Upper lobe of right lung (tissue), 1 donor: ENCODE measurements at regions not wholly inside any gene's neighbourhood (a gene's known extent, or its start where the extent isn't known, plus 50 kb on each side); places are given as distances from the start of the nearest gene placed in this dataset.

Source experiments
- ATAC-seq: fragments of 200-7000 bp; cut with Tn5 transposase; one replicate; pipeline ENCODE4 v1.9.1; 2020; ENCODE audit warnings: mild to moderate bottlenecking, moderate library complexity
- DNase-seq: peaks from one replicate; pipeline ENCODE4 v3.0.0-alpha.2; 2020
- H3K27ac ChIP-seq: fragments of 200-600 bp; one replicate; pipeline ENCODE4 v1.8.0; 2022
- H3K27me3 ChIP-seq: fragments of 200-600 bp; one replicate; pipeline ENCODE4 v1.8.0; 2022; ENCODE audit warnings: mild to moderate bottlenecking
- H3K36me3 ChIP-seq: fragments of 200-600 bp; one replicate; pipeline ENCODE4 v1.8.0; 2022
- H3K4me1 ChIP-seq: fragments of 200-600 bp; one replicate; pipeline ENCODE4 v1.8.0; 2022
- H3K4me3 ChIP-seq: fragments of 200-600 bp; one replicate; pipeline ENCODE4 v1.8.0; 2022; ENCODE audit warnings: mild to moderate bottlenecking
- H3K9me3 ChIP-seq: fragments of 200-600 bp; one replicate; pipeline ENCODE4 v1.8.0; 2022
- intact Hi-C: fragments of 100-400 bp; cut with DNase I; formaldehyde crosslinking; loops from one replicate; pipeline ENCODE4 v1.11.0; 2022
- TF ChIP-seq, protein P1 (sequence below): fragments of 200-600 bp; IDR thresholded peaks from one replicate; pipeline ENCODE4 v1.8.0; 2022; ENCODE audit warnings: antibody characterized with exemption
- donor health status: DM: no; HTN: yes; CAD: no; lungs with severe emphysema.

DNA sequence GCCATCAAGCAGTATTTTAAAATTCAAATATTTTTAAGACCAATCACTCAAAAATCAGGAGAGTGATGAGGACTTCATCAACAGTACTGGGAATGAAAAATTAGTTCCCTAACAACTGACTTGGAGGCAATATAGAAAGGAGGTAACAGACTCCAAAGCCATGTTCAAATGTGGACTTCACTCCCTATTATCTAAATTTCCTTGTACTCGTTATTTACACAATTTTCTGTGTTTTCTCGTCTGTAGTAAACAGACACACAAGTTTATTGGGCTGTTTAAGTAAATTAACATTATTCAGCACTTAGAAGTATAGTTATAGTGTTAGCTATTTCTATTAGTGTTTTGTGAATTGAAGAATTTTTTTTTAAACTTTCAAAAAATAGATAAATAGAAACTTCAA, 159.5 kb upstream of the FTMT start:
- Histone ChIP-seq H3K36me3 (no peaks in the 10 kb centered on the region), H3K27ac (no peak overlapping the region), H3K4me3 (no peak overlapping the region), H3K27me3 (no peaks in the 10 kb centered on the region), H3K9me3 (no peaks in the 10 kb centered on the region), H3K4me1 (no peaks in the 10 kb centered on the region)
- TF ChIP-seq, protein P1, sequence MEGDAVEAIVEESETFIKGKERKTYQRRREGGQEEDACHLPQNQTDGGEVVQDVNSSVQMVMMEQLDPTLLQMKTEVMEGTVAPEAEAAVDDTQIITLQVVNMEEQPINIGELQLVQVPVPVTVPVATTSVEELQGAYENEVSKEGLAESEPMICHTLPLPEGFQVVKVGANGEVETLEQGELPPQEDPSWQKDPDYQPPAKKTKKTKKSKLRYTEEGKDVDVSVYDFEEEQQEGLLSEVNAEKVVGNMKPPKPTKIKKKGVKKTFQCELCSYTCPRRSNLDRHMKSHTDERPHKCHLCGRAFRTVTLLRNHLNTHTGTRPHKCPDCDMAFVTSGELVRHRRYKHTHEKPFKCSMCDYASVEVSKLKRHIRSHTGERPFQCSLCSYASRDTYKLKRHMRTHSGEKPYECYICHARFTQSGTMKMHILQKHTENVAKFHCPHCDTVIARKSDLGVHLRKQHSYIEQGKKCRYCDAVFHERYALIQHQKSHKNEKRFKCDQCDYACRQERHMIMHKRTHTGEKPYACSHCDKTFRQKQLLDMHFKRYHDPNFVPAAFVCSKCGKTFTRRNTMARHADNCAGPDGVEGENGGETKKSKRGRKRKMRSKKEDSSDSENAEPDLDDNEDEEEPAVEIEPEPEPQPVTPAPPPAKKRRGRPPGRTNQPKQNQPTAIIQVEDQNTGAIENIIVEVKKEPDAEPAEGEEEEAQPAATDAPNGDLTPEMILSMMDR = no peak
- no peak for ATAC-seq
- intact Hi-C loops = no loop called here
- DNase-seq = no peak

GRCh38 chr5:121693864-121694263, 157.8 kb upstream of the FTMT start:
- Histone ChIP-seq H3K27ac (no peak overlapping the region), H3K4me1 (no peaks in the 10 kb centered on the region), H3K27me3 (no peaks in the 10 kb centered on the region), H3K4me3 (no peak overlapping the region), H3K36me3 (no peaks in the 10 kb centered on the region), H3K9me3 (no peaks in the 10 kb centered on the region)
- no peak for ATAC-seq
- DNase-seq = no peak
- TF ChIP-seq, protein P1 = no peak
- intact Hi-C loops = no loop called here

DNA sequence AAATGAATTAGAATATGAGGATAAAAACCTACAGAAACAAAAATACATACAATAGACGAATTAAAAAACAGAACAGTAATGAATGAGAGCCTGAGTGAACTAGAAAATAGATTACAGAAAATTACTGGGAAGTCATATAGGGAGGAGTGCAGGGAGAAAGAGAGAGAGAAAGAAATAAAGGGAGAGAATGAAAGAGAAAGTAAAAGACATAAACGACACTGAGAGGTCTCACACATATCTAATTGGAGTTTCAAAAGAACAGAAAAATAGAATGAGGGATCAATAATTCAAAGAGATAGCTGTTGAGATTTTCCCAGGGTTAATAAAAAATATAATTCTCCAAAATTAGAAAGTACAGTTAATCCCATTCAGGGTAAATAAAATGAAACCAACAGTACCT, 156.4 kb upstream of the FTMT start:
- TF ChIP-seq, protein P1 = no peak
- no peak for DNase-seq
- Histone ChIP-seq H3K27me3 (no peaks in the 10 kb centered on the region), H3K4me3 (no peak overlapping the region), H3K27ac (no peak overlapping the region), H3K4me1 (no peaks in the 10 kb centered on the region), H3K36me3 (no peaks in the 10 kb centered on the region), H3K9me3 (no peaks in the 10 kb centered on the region)
- intact Hi-C loops = no loop called here
- no peak for ATAC-seq

- intact Hi-C loops = no loop called here
- no peak for ATAC-seq
- TF ChIP-seq, protein P1 = no peak
These were observed 153.0 kb upstream of the FTMT start for GRCh38 chr5:121698690-121699089.

GRCh38 chr5:121701731-121702130, 150.0 kb upstream of the FTMT start:
- Histone ChIP-seq H3K36me3 (no peaks in the 10 kb centered on the region), H3K4me1 (no peaks in the 10 kb centered on the region), H3K9me3 (no peaks in the 10 kb centered on the region), H3K27me3 (no peaks in the 10 kb centered on the region), H3K27ac (no peak overlapping the region), H3K4me3 (no peak overlapping the region)
- DNase-seq = no peak
- intact Hi-C loops = no loop called here
- TF ChIP-seq, protein P1 = no peak
- ATAC-seq = no peak

More at GRCh38 chr5:121698690-121699089, 153.0 kb upstream of the FTMT start:
- no peaks in the 10 kb centered on the region for H3K4me1 ChIP-seq
- no peaks in the 10 kb centered on the region for H3K36me3 ChIP-seq
- no peak for DNase-seq
- H3K9me3 ChIP-seq = no peaks in the 10 kb centered on the region
- H3K27me3 ChIP-seq = no peaks in the 10 kb centered on the region
- no peak overlapping the region for H3K27ac ChIP-seq
- no peak overlapping the region for H3K4me3 ChIP-seq

DNA sequence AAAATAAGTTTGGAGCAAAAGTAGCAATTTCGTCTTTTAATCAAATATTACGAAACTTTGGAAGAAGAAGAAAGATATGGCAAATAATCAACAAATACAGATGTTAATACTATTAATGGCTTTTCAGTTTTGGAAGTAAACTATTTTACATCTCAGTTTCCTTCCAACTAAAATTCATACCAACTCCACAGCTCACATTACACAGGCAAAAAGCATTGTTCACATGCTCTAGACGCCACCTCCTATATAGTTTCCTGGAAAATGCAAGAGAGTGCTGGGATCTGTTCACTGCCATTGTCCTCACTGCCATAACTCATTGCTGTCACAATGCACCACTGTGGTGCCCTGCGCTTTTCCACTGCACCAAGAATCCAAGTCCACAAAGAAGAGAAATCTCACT, 149.0 kb upstream of the FTMT start:
- H3K4me3 ChIP-seq = no peak overlapping the region
- no peaks in the 10 kb centered on the region for H3K4me1 ChIP-seq
- intact Hi-C loops = no loop called here
- H3K9me3 ChIP-seq = no peaks in the 10 kb centered on the region
- DNase-seq = no peak
- ATAC-seq = no peak
- no peaks in the 10 kb centered on the region for H3K27me3 ChIP-seq
- TF ChIP-seq, protein P1 = no peak
- no peak overlapping the region for H3K27ac ChIP-seq
- H3K36me3 ChIP-seq = no peaks in the 10 kb centered on the region
